Hepatocyte (in vitro differentiated cells): ENCODE measurements at regions not wholly inside any gene's neighbourhood (a gene's known extent, or its start where the extent isn't known, plus 50 kb on each side); places are given as distances from the start of the nearest gene placed in this dataset.

ENCODE experiments used
- DNase-seq: peaks from one replicate; pipeline ENCODE4 v3.0.0-alpha.2; 2016; ENCODE audit warnings: low spot score
- H2AFZ ChIP-seq: fragments of 200-600 bp; sonication (generic); 2 replicates; pipeline ENCODE4 v1.6.0; 2016; ENCODE audit warnings: antibody characterized with exemption, mild to moderate bottlenecking
- H3K27ac ChIP-seq: fragments of 200-600 bp; sonication (generic); 2 replicates; pipeline ENCODE4 v1.5.1; 2016; ENCODE audit warnings: mild to moderate bottlenecking
- H3K27me3 ChIP-seq: fragments of 200-600 bp; sonication (generic); 2 replicates; pipeline ENCODE4 v1.6.1; 2016
- H3K36me3 ChIP-seq: fragments of 200-600 bp; sonication (generic); replicated peaks from 2 replicates; pipeline ENCODE4 v1.5.1; 2016; ENCODE audit warnings: low read depth; ENCODE audit not compliant: insufficient read depth
- H3K4me1 ChIP-seq: fragments of 200-600 bp; sonication (generic); 2 replicates; pipeline ENCODE4 v1.5.1; 2016; ENCODE audit warnings: mild to moderate bottlenecking, moderate library complexity; ENCODE audit not compliant: insufficient read depth
- H3K4me2 ChIP-seq: fragments of 200-600 bp; sonication (generic); 2 replicates; pipeline ENCODE4 v1.6.0; 2016
- H3K4me3 ChIP-seq: fragments of 200-600 bp; sonication (generic); 2 replicates; pipeline ENCODE4 v1.5.1; 2016; ENCODE audit warnings: mild to moderate bottlenecking
- H3K79me2 ChIP-seq: fragments of 200-600 bp; sonication (generic); 2 replicates; pipeline ENCODE4 v1.6.0; 2017; ENCODE audit warnings: mild to moderate bottlenecking
- H3K9me2 ChIP-seq: fragments of 200-600 bp; sonication (generic); replicated peaks from 2 replicates; pipeline ENCODE4 v1.6.0; 2017; ENCODE audit warnings: mild to moderate bottlenecking; ENCODE audit not compliant: insufficient read depth
- H3K9me3 ChIP-seq: fragments of 200-600 bp; sonication (generic); 2 replicates; pipeline ENCODE4 v1.5.1; 2016; ENCODE audit warnings: low read depth, mild to moderate bottlenecking
- H4K20me1 ChIP-seq: fragments of 200-600 bp; sonication (generic); 2 replicates; pipeline ENCODE4 v1.6.0; 2016; ENCODE audit warnings: mild to moderate bottlenecking; ENCODE audit not compliant: insufficient read depth, poor library complexity, severe bottlenecking
- CTCF ChIP-seq: fragments of 200-600 bp; sonication (generic); IDR thresholded peaks from 2 replicates; pipeline ENCODE4 v1.5.1; 2016; ENCODE audit warnings: antibody characterized with exemption, mild to moderate bottlenecking; ENCODE audit not compliant: poor library complexity
- EZH2 ChIP-seq: fragments of 200-600 bp; sonication (generic); IDR thresholded peaks from 2 replicates; pipeline ENCODE4 v1.6.1; 2016; ENCODE audit warnings: antibody characterized with exemption, mild to moderate bottlenecking, borderline replicate concordance
- EZH2phosphoT487 ChIP-seq: fragments of 200-600 bp; sonication (generic); IDR thresholded peaks from one replicate; pipeline ENCODE4 v1.6.1; 2018; ENCODE audit warnings: antibody characterized with exemption, mild to moderate bottlenecking, low read depth, moderate library complexity; ENCODE audit not compliant: unreplicated experiment, severe bottlenecking

GRCh38 chr15:49801796-49802195, 180.9 kb downstream of the DTWD1 start:
- Histone ChIP-seq H3K36me3 (no peaks in the 10 kb centered on the region), H3K27ac (no peak overlapping the region), H3K79me2 (no peaks in the 10 kb centered on the region), H3K9me3 (no peaks in the 10 kb centered on the region), H4K20me1 (no peaks in the 10 kb centered on the region), H2AFZ (no peak overlapping the region), H3K27me3 (no peaks in the 10 kb centered on the region), H3K4me3 (no peak overlapping the region), H3K9me2 (no peaks in the 10 kb centered on the region), H3K4me2 (no peak overlapping the region), H3K4me1 (no peaks in the 10 kb centered on the region)
- DNase-seq, result no peak
- TF ChIP-seq EZH2phosphoT487, result no peak
- TF ChIP-seq CTCF, result no peak
- TF ChIP-seq EZH2, result no peak
